Lower leg skin (tissue), 4 donors: ENCODE measurements at regions not wholly inside any gene's neighbourhood (a gene's known extent, or its start where the extent isn't known, plus 50 kb on each side); places are given as distances from the start of the nearest gene placed in this dataset.

Source experiments
- DNase-seq, 2 donors: peaks; one replicate each; pipeline ENCODE4 v3.0.0-alpha.2; 2019; ENCODE audit warnings: low spot score in 2 of 2
- H3K4me3 ChIP-seq: fragments of 200-600 bp; sonication (generic); 2 replicates; pipeline ENCODE4 v1.5.1; 2017; ENCODE audit warnings: mild to moderate bottlenecking, low read depth; ENCODE audit not compliant: poor library complexity, severe bottlenecking
- POLR2A ChIP-seq, 2 donors: fragments of 450-650 bp; IDR thresholded peaks; one replicate each; pipeline ENCODE4 v1.6.1; 2016 to 2017; ENCODE audit warnings: antibody characterized with exemption in 2 of 2, mild to moderate bottlenecking in 1 of 2, moderate library complexity in 1 of 2
- WGBS, 2 donors: methylation state at CpG; one replicate each; pipeline ENCODE4 v1.1.5; 2018; 5-methylcytosine and 5-hydroxymethylcytosine counted together
- intact Hi-C: fragments of 100-400 bp; cut with DNase I; formaldehyde crosslinking; loops from one replicate; pipeline ENCODE4 v1.15.0; 2023; ENCODE audit warnings: low total_unique reads
- TF ChIP-seq, protein P1 (sequence below), 3 donors: fragments of 450-650 bp; IDR thresholded peaks; one replicate each; pipeline ENCODE4 v1.5.1; 2016; ENCODE audit warnings: antibody characterized with exemption in 3 of 3, mild to moderate bottlenecking in 3 of 3, moderate library complexity in 2 of 3

DNA sequence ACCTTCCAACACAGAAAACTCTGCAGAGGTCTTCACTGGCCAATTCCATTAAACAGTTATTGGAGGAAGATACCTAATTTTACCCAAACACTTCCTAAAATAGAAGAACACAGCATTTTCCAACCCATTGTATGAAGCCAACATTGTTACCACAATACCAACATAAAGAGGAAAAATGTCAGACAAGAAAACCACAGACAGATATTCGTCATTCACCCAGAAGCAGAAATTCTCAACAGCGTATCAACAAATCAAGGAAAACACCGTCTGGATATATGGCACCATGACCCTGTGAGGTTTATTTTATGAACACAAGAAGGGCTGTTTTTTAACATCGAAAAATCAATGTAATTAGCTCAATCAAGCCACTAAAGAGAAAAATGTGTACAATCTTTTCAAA lies 255.6 kb downstream of the ASMT start:
- no peak for TF ChIP-seq POLR2A (IDR thresholded peaks at IDR 0.05)
- TF ChIP-seq, protein P1, sequence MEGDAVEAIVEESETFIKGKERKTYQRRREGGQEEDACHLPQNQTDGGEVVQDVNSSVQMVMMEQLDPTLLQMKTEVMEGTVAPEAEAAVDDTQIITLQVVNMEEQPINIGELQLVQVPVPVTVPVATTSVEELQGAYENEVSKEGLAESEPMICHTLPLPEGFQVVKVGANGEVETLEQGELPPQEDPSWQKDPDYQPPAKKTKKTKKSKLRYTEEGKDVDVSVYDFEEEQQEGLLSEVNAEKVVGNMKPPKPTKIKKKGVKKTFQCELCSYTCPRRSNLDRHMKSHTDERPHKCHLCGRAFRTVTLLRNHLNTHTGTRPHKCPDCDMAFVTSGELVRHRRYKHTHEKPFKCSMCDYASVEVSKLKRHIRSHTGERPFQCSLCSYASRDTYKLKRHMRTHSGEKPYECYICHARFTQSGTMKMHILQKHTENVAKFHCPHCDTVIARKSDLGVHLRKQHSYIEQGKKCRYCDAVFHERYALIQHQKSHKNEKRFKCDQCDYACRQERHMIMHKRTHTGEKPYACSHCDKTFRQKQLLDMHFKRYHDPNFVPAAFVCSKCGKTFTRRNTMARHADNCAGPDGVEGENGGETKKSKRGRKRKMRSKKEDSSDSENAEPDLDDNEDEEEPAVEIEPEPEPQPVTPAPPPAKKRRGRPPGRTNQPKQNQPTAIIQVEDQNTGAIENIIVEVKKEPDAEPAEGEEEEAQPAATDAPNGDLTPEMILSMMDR (IDR thresholded peaks at IDR 0.05), result no peak
- WGBS, 2 donors, result 41 to 42% methylated on average over 4 of the region's 4 CpGs
- intact Hi-C loops, result no loop called here
- no peak for DNase-seq
- H3K4me3 ChIP-seq, result no peak overlapping the region

- DNase-seq, result no peak
- intact Hi-C loops, result no loop called here
- H3K4me3 ChIP-seq, result no peak overlapping the region
- WGBS, 2 donors, result 87 to 98% methylated on average over 5 of the region's 5 CpGs
- no peak for TF ChIP-seq POLR2A (IDR thresholded peaks at IDR 0.05)
- TF ChIP-seq, protein P1 (IDR thresholded peaks at IDR 0.05), result no peak
Observed at GRCh38 chrX:1871887-1872286, 257.0 kb downstream of the ASMT start.

- H3K4me3 ChIP-seq, result no peak overlapping the region
- no peak for TF ChIP-seq POLR2A (IDR thresholded peaks at IDR 0.05)
- TF ChIP-seq, protein P1 (IDR thresholded peaks at IDR 0.05), result no peak
- no peak for DNase-seq
- 60 to 63% methylated on average over 1 of the region's 1 CpG for WGBS, 2 donors
- intact Hi-C loops, result no loop called here
Observed at GRCh38 chrX:1873671-1874070, 258.8 kb downstream of the ASMT start.

DNA sequence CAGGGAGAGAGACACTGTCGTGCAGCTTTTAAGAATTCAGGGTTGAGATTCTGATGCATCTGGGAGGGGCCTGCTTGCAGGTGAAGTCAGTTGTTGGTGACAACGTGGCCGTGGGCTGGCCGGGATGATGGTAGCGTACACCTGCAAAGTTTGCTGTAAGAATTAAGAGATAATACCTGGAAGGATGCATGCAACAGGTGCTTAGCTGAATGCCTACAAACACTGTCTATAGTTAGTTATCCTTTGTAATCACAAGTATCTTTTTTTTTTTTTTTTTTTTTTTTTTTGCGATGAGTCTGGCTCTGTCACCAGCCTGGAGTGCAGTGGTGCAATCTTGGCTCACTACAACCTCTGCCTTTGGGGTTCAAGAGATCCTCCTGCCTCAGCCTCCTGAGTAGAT lies 259.6 kb downstream of the ASMT start:
- H3K4me3 ChIP-seq, result no peak overlapping the region
- TF ChIP-seq POLR2A (IDR thresholded peaks at IDR 0.05), result no peak
- TF ChIP-seq, protein P1 (IDR thresholded peaks at IDR 0.05), result no peak
- intact Hi-C loops, result no loop called here
- 68 to 73% methylated on average over 6 of the region's 6 CpGs for WGBS, 2 donors
- no peak for DNase-seq

DNA sequence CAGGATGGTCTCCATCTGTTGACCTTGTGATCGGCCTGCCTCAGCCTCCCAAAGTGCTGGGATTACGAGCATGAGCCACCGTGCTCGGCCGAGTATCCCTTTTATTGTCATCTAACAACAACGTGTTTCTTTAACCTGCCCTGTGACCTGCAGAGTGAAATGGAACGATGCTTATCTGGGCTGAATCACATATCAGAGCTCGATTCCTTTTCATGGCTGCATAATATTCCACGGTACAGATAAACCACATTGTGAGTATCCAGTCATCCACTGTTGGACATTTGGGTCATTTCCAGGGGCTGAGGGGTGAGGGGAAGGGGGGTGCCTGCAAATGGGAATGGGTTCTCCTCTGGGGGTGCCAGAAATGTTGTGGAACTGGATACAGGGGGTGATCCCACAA lies 260.0 kb downstream of the ASMT start:
- intact Hi-C loops, result no loop called here
- 91 to 96% methylated on average over 9 of the region's 9 CpGs for WGBS, 2 donors
- H3K4me3 ChIP-seq, result no peak overlapping the region
- DNase-seq, result no peak
- TF ChIP-seq, protein P1 (IDR thresholded peaks at IDR 0.05), result no peak
- TF ChIP-seq POLR2A (IDR thresholded peaks at IDR 0.05), result no peak

DNA sequence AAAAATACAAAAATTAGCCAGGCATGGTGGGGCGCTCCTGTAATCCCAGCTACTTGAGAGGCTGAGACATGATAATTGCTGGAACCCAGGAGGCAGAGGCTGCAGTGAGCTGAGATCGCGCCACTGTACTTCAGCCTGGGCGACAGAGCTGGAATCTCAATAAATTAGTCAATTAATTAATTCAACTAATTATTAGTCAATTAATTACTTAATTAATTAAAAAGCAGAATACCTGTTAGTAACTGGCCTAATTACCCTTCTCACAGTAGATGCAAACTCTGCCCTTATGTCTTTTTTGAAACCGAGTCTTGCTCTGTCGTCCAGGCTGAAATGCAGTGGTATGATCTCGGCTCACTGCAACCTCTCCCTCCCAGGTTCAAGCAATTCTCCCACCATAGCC lies 261.2 kb downstream of the ASMT start:
- intact Hi-C loops, result no loop called here
- DNase-seq, result no peak
- H3K4me3 ChIP-seq, result no peak overlapping the region
- no peak for TF ChIP-seq POLR2A (IDR thresholded peaks at IDR 0.05)
- TF ChIP-seq, protein P1 (IDR thresholded peaks at IDR 0.05), result no peak
- 87 to 94% methylated on average over 7 of the region's 7 CpGs for WGBS, 2 donors
